Hepatocyte (in vitro differentiated cells): ENCODE measurements at regions not wholly inside any gene's neighbourhood (a gene's known extent, or its start where the extent isn't known, plus 50 kb on each side); places are given as distances from the start of the nearest gene placed in this dataset.

Source experiments
- EZH2 ChIP-seq: fragments of 200-600 bp; sonication (generic); IDR thresholded peaks from 2 replicates; pipeline ENCODE4 v1.6.1; 2016; ENCODE audit warnings: antibody characterized with exemption, mild to moderate bottlenecking, borderline replicate concordance
- TF ChIP-seq, protein P1 (sequence below): fragments of 200-600 bp; sonication (generic); IDR thresholded peaks from 2 replicates; pipeline ENCODE4 v1.5.1; 2016; ENCODE audit warnings: antibody characterized with exemption, mild to moderate bottlenecking; ENCODE audit not compliant: poor library complexity

GRCh38 chr7:41814888-41815287, 112.0 kb upstream of the INHBA start:
- TF ChIP-seq, protein P1, sequence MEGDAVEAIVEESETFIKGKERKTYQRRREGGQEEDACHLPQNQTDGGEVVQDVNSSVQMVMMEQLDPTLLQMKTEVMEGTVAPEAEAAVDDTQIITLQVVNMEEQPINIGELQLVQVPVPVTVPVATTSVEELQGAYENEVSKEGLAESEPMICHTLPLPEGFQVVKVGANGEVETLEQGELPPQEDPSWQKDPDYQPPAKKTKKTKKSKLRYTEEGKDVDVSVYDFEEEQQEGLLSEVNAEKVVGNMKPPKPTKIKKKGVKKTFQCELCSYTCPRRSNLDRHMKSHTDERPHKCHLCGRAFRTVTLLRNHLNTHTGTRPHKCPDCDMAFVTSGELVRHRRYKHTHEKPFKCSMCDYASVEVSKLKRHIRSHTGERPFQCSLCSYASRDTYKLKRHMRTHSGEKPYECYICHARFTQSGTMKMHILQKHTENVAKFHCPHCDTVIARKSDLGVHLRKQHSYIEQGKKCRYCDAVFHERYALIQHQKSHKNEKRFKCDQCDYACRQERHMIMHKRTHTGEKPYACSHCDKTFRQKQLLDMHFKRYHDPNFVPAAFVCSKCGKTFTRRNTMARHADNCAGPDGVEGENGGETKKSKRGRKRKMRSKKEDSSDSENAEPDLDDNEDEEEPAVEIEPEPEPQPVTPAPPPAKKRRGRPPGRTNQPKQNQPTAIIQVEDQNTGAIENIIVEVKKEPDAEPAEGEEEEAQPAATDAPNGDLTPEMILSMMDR: no peak
- no peak for TF ChIP-seq EZH2
